Esophagus squamous epithelium (tissue), 5 donors: ENCODE measurements at regions not wholly inside any gene's neighbourhood (a gene's known extent, or its start where the extent isn't known, plus 50 kb on each side); places are given as distances from the start of the nearest gene placed in this dataset.

ENCODE experiments used
- DNase-seq: peaks from one replicate; lab custom pipeline; 2025; lab: John Stamatoyannopoulos, UW
- H3K27ac ChIP-seq, 4 donors: fragments of 200-600 bp; sonication (generic); one replicate each; pipeline ENCODE4 v1.5.1; 2016 to 2019; ENCODE audit warnings: mild to moderate bottlenecking in 1 of 4
- H3K27me3 ChIP-seq, 4 donors: fragments of 200-600 bp; sonication (generic); 1 replicate in 3 of 4; 2 replicates in 1 of 4; pipeline versions ENCODE4 v1.5.1 to v1.6.0; 2017 to 2021; ENCODE audit warnings: antibody characterized with exemption in 1 of 4
- H3K36me3 ChIP-seq, 3 donors: fragments of 200-600 bp; sonication (generic); one replicate each; pipeline ENCODE4 v1.5.1; 2016 to 2019
- H3K4me1 ChIP-seq, 3 donors: fragments of 200-600 bp; sonication (generic); one replicate each; pipeline ENCODE4 v1.5.1; 2017 to 2019
- H3K4me3 ChIP-seq, 4 donors: fragments of 200-600 bp; sonication (generic); 1 replicate in 3 of 4; 2 replicates in 1 of 4; pipeline ENCODE4 v1.5.1; 2016 to 2019; ENCODE audit warnings: mild to moderate bottlenecking in 2 of 4, moderate library complexity in 1 of 4
- H3K9me3 ChIP-seq, 3 donors: fragments of 200-600 bp; sonication (generic); one replicate each; pipeline ENCODE4 v1.5.1; 2016 to 2019
- POLR2A ChIP-seq, 4 donors: fragments of 450-650 bp; IDR thresholded peaks; one replicate each; pipeline ENCODE4 v1.6.1; 2017; ENCODE audit warnings: antibody characterized with exemption in 4 of 4, mild to moderate bottlenecking in 4 of 4, moderate library complexity in 3 of 4
- WGBS, 2 donors: methylation state at CpG; one replicate each; pipeline ENCODE4 v1.1.5; 2018; 5-methylcytosine and 5-hydroxymethylcytosine counted together
- intact Hi-C: fragments of 100-400 bp; cut with DNase I; formaldehyde crosslinking; loops from one replicate; pipeline ENCODE4 v1.15.0; 2022
- TF ChIP-seq, protein P1 (sequence below), 6 experiments: fragments of 450-650 bp in 4 of 6; fragments of 200-600 bp in 2 of 6; sonication (generic) in 2 of 6; IDR thresholded peaks; one replicate each; pipeline ENCODE4 v1.5.1; 2016 to 2019; ENCODE audit warnings: antibody characterized with exemption in 6 of 6, mild to moderate bottlenecking in 4 of 6, moderate library complexity in 4 of 6
- donor health status: DM: yes; HTN: yes; CAD: no.

DNA sequence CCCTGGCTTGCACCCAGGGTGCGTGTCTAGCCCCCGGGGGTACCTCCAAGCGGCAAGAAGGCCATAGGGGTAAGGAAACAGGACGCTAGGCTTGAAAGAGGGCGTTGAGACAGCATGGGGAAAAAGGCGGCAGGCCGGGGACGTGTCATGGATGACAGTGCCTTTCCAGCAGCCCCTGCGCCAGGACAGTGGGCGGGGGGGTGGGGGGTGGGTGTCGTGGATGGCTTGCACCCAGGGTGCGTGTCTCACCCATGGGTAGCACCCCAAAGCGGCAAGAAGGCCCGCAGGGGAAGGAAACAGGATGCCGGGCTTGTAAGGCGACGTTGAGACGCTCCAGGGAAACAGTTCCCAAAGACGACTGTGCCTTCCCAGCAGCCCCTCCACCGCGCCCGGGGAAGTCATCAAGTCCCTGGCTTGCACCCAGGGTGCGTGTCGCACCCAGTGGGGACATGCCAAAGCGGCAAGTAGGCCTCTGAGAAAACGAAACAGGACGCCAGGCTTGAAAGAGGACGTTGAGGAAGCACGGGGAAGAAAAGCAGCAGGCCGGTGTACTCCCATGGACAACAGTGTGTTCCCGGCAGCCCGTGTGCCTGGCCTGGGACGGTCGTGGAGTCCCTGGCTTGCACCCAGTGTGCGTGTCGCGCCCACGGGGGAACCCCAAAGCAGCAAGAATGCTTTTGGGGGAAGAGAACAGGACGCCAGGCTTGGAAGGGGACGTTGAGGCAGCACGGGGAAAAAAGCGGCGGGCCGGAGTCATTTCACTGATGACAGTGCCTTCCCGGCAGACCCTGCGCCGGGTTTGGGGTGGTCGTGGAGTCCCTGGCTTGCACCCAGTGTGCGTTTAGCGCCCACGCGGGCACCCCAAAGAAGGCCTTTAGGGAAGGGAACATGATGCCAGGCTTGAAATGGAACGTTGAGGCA, 163.5 kb upstream of the ALG10B start:
- Histone ChIP-seq H3K36me3 (no peaks in the 10 kb centered on the region), H3K4me3 (no peak overlapping the region), H3K27ac (no peak overlapping the region), H3K4me1 (no peaks in the 10 kb centered on the region), H3K9me3 (peaks cover 0 to 9% (median 0%) of the 10 kb centered on the region in 3 donors), H3K27me3 (peaks cover 0 to 19% (median 0%) of the 10 kb centered on the region in 4 donors)
- TF ChIP-seq, protein P1, sequence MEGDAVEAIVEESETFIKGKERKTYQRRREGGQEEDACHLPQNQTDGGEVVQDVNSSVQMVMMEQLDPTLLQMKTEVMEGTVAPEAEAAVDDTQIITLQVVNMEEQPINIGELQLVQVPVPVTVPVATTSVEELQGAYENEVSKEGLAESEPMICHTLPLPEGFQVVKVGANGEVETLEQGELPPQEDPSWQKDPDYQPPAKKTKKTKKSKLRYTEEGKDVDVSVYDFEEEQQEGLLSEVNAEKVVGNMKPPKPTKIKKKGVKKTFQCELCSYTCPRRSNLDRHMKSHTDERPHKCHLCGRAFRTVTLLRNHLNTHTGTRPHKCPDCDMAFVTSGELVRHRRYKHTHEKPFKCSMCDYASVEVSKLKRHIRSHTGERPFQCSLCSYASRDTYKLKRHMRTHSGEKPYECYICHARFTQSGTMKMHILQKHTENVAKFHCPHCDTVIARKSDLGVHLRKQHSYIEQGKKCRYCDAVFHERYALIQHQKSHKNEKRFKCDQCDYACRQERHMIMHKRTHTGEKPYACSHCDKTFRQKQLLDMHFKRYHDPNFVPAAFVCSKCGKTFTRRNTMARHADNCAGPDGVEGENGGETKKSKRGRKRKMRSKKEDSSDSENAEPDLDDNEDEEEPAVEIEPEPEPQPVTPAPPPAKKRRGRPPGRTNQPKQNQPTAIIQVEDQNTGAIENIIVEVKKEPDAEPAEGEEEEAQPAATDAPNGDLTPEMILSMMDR (IDR thresholded peaks at IDR 0.05): no peak
- no peak for TF ChIP-seq POLR2A (IDR thresholded peaks at IDR 0.05)
- intact Hi-C loops: no loop called here
- no peak for DNase-seq
- WGBS, 2 donors: 68 to 83% methylated on average over 33 to 37 of the region's 53 CpGs

DNA sequence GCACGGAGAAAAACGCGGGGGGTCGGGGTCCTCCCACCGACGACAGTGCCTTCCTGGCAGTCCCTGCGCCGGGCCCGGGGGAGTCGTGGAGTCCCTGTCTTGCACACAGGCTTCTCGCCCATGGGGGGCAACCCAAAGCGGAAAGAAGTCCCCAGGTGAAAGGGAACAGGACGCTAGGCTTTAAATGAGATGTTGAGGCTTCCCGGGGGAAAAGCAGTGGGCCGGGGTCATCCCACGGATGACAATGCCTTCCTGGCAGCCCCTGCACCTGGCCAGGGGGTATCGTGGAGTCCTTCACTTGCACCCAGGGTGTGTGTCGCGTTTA, 162.9 kb upstream of the ALG10B start:
- intact Hi-C loops: no loop called here
- H3K27me3 ChIP-seq: peaks cover 0 to 19% (median 0%) of the 10 kb centered on the region in 4 donors
- no peak overlapping the region for H3K27ac ChIP-seq
- H3K9me3 ChIP-seq: peaks cover 0 to 8% (median 0%) of the 10 kb centered on the region in 3 donors
- no peaks in the 10 kb centered on the region for H3K36me3 ChIP-seq
- 75 to 80% methylated on average over 16 to 18 of the region's 19 CpGs for WGBS, 2 donors
- DNase-seq: no peak
- TF ChIP-seq, protein P1 (IDR thresholded peaks at IDR 0.05): no peak
- no peak for TF ChIP-seq POLR2A (IDR thresholded peaks at IDR 0.05)
- no peaks in the 10 kb centered on the region for H3K4me1 ChIP-seq
- H3K4me3 ChIP-seq: no peak overlapping the region

DNA sequence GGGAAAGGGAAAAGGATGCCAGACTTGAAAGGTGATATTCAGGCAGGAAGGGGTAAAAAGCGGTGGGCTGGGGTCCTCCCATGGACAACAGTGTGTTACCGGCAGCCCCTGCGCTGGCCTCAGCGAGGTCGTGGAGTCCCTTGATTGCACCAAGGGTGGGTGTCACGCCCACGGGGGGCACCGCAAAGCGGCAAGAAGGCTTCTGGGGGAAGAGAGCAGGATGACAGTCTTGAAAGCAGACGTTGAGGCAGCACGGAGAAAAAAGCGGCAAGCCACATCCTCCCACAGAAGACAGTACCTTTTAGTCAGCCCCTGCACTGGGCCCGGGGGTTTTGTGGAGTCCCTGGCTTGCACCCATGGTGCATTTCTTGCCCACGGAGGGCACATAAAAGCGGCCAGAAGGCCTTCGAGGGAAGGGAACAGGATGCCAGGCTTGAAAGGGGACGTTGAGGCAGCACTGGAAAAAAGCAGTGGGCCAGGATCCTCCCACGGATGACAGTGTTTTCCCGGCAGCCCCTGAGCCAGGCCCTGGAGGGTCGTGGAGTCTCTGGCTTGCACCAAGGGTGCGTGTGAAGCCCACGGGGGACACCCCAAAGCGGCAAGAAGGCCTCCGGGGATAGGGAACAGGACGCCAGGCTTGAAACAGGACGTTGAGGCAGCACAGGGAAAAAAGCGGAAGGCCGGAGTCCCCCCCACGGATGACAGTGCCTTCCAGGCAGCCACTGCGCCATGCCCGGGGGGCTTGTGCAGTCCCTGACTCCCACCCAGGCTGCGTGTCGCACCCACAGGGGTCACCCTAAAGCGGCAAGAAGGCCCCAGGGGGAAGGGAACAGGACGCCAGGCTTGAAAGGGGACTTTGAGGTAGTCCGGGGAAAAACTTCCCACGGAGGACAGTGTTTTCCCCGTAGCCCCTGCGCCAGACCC, 162.2 kb upstream of the ALG10B start:
- H3K27me3 ChIP-seq: peaks cover 0 to 19% (median 0%) of the 10 kb centered on the region in 4 donors
- 67 to 77% methylated on average over 34 to 36 of the region's 39 CpGs for WGBS, 2 donors
- no peak overlapping the region for H3K27ac ChIP-seq
- H3K4me1 ChIP-seq: no peaks in the 10 kb centered on the region
- DNase-seq: no peak
- no peaks in the 10 kb centered on the region for H3K36me3 ChIP-seq
- intact Hi-C loops: no loop called here
- H3K9me3 ChIP-seq: peaks cover 0 to 8% (median 0%) of the 10 kb centered on the region in 3 donors
- TF ChIP-seq, protein P1 (IDR thresholded peaks at IDR 0.05): no peak
- TF ChIP-seq POLR2A (IDR thresholded peaks at IDR 0.05): no peak
- no peak overlapping the region for H3K4me3 ChIP-seq

DNA sequence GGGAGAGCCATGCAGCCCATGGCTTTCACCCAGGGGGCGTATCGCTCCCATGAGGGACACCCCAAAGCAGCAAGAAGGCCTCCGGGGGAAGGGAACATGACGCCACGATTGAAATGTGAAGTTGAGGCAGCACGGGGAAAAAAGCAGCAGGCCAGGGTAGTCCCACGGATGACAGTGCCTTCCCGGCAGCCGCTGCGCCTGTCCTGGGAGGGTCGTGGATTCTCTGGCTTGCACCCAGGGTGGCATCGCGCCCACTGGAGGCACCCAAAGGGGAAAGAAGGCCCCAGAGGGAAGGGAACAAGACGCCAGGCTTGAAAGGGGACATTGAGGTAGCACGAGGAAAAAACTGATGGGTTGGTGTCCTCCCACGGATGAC, 161.6 kb upstream of the ALG10B start:
- 81 to 85% methylated on average over 11 to 15 of the region's 16 CpGs for WGBS, 2 donors
- TF ChIP-seq, protein P1 (IDR thresholded peaks at IDR 0.05): no peak
- TF ChIP-seq POLR2A (IDR thresholded peaks at IDR 0.05): no peak
- H3K4me3 ChIP-seq: no peak overlapping the region
- DNase-seq: no peak
- no peaks in the 10 kb centered on the region for H3K36me3 ChIP-seq
- H3K9me3 ChIP-seq: peaks cover 0 to 3% (median 0%) of the 10 kb centered on the region in 3 donors
- no peaks in the 10 kb centered on the region for H3K4me1 ChIP-seq
- H3K27me3 ChIP-seq: peaks cover 0 to 16% (median 0%) of the 10 kb centered on the region in 4 donors
- H3K27ac ChIP-seq: no peak overlapping the region
- intact Hi-C loops: no loop called here
